Kidney tubule cell (primary cell): ENCODE measurements at regions not wholly inside any gene's neighbourhood (a gene's known extent, or its start where the extent isn't known, plus 50 kb on each side); places are given as distances from the start of the nearest gene placed in this dataset.

ENCODE experiments used
- DNase-seq: peaks from one replicate; pipeline ENCODE4 v3.0.0-alpha.2; 2018; ENCODE audit warnings: low spot score

DNA sequence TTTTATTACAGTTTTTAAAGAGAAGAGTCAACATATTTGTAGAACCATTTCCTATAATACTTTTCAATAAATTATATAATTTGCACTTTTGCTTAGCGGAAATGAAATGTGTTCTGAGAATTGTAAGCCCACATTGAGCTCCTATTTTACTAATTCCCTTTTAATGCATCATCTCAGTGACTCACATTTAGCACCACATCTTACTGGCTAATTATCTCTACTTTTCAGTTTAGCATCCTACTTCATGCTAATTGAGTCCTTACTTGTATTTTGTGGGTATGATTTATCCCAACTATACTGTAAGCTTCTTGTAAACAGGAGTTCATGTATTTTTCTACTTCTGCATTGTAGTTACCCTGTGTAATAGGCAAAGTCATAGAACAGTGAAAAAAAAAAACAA lies 67.5 kb downstream of the TMX1 start:
- DNase-seq: no peak

DNA sequence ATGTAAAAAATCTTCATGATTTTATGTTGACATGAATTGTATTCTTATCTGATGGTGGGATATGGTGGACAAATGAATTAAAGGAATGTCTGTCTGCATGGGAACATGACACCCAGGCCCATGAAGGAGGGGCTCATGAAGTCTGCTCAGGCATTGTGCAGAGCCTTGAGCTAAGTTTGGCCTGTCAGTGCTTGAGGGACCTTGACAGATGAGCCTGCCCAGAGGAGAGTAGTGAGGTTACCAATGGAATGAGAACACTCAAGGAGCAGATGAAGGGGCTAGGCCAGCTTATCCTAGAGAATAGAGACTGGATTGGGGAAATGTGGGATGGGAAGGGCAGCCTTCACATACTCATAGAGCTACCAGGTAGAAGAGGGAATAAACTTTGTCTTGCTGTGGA lies 68.8 kb downstream of the TMX1 start:
- no peak for DNase-seq

- DNase-seq: peak; percentile 37
Measured at GRCh38 chr14:51310505-51310944, 70.5 kb downstream of the TMX1 start.

GRCh38 chr14:51314321-51315015 lies 74.4 kb downstream of the TMX1 start:
- DNase-seq: no peak

GRCh38 chr14:51317373-51317772 lies 77.3 kb downstream of the TMX1 start:
- no peak for DNase-seq

GRCh38 chr14:51318813-51319597 lies 79.0 kb downstream of the TMX1 start:
- peak; percentile 60 for DNase-seq

DNA sequence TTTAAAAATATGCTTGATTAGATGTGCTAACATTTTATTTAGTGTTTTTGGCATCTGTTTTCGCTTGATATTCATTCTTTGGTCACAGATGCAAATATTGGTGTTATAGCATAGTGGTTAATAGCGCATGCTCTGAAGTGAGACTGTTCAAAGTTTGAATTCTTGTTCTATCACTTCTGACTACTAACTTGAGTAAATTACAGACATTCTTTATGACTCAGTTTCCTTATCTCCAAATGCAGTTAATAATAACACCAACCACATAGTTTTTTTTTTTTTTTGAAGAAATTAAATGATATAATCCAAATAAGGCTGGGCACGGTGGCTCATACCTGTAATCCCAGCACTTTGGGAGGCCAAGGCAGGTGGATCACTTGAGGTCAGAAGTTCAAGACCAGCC lies 81.0 kb downstream of the TMX1 start:
- DNase-seq: peak; percentile 15

DNA sequence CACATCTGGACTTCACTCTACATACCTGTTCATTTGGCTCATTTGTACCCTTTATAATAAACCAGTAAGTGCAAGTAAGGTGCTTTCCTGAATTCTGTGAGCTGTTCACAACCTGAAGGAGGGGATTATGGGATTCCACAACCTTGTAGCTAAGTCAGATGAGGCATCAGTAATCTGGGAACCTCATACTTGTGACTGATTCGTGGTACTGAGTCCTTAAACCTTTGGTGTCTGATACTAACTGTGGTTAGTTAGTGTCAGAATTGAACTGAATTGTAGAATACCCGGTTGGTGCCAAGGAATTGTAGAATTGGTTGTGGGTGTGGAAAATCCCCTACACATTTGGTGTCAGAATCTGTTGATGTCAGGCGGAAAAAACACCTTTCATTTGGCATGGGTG lies 83.4 kb downstream of the TMX1 start:
- no peak for DNase-seq

GRCh38 chr14:51327376-51327775 lies 87.3 kb downstream of the TMX1 start:
- peak; percentile 72 for DNase-seq

- DNase-seq: peak; percentile 77
Measured at GRCh38 chr14:51328064-51328771, 88.2 kb downstream of the TMX1 start.

GRCh38 chr14:51328772-51329353 lies 88.8 kb downstream of the TMX1 start:
- no peak for DNase-seq

- no peak for DNase-seq
Measured at GRCh38 chr14:51331486-51332367, 91.7 kb downstream of the TMX1 start.

DNA sequence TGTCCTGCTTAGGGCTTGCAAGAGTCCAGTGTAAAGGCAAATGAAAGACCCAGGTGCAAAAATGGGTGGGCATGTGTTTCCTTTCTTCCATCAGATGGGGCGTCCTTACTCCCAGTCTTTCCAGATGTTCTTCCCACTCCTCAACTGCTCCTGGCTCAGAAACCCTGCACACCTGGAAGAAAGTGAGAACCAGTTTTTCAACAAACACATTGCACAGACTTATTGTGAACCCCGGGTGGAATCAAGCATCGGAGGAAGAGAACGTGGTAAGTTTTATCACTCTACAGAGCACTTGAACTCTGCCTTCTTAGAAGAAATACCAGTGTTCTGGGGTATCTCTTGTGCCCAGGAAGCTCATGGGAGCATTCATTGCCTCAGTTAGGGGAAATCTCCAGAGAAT lies 93.3 kb downstream of the TMX1 start:
- DNase-seq: no peak

- DNase-seq: no peak
Measured at GRCh38 chr14:51333901-51334521, 94.0 kb downstream of the TMX1 start.

DNA sequence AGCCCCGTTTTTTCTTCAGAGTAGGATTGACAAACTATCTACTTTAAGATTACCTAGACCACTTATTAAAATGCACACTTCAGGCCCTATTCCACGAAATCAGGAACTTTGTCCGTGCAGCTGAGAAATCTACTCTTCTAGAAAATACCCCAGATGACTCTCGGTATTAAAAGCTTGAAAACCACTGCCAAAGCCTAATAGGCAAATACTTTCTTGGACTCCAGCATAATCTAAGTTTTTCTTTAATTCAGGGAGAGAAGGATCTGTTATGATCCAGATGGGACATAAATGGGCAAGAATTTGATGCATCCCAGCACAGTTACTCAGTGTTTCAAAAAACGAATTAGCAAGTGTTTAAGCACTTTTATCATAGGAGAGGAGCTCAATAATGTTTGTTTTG lies 94.5 kb downstream of the TMX1 start:
- no peak for DNase-seq

- no peak for DNase-seq
Measured at GRCh38 chr14:51335531-51335930, 95.5 kb downstream of the TMX1 start.

- no peak for DNase-seq
Measured at GRCh38 chr14:51335961-51336723, 96.1 kb downstream of the TMX1 start.

DNA sequence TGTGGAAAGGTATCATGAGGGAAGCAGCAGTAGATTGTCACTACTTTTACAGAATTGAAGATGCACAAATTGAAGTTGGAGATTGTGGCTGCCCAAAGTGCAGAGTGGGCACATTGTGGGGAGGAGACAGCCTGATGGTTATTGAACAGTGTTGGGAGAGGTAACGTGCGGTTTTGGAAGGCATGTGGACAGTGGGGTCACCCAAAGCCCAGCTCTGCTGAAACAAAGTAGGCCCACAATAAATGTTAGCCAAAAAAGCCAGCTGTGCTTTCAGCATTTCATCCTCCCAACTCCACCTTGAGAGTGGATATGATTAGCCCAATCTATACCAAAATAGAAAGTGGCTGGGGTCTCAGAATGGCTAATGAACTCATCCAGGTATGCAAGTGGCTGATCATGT lies 96.7 kb downstream of the TMX1 start:
- no peak for DNase-seq

DNA sequence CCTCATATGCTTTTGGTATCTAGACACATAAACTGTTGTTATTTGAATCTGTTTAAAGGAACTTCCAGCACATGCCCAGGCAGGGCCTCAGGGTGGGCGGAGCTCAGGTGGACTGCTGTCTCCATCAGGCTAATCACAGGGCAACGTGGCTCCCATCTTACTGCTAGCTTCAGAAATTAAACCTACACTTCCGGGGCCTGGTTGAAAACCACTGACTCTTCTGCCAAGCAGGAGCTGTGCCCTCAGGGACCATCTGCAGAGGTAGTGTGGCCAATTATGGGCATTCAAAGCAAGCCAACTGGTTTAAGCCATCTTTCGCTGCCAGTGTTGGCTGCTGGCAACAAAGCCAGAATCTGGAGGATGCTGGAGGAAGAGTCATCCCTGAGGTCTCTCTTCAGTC lies 97.5 kb downstream of the TMX1 start:
- DNase-seq: no peak

GRCh38 chr14:51341338-51341737 lies 101.3 kb downstream of the TMX1 start:
- no peak for DNase-seq
